Osteocyte (in vitro differentiated cells): ENCODE measurements at regions not wholly inside any gene's neighbourhood (a gene's known extent, or its start where the extent isn't known, plus 50 kb on each side); places are given as distances from the start of the nearest gene placed in this dataset.

Source experiments
- DNase-seq: peaks from one replicate; pipeline ENCODE4 v3.0.0; 2021; ENCODE audit warnings: mixed read lengths; ENCODE audit not compliant: unreplicated experiment; ENCODE audit errors: extremely low spot score
- H3K27ac Mint-ChIP-seq: one replicate; pipeline ENCODE4 v1.8.0; 2021; ENCODE audit warnings: mild to moderate bottlenecking, mixed read lengths; ENCODE audit not compliant: unreplicated experiment
- H3K27me3 Mint-ChIP-seq: one replicate; pipeline ENCODE4 v1.8.0; 2021; ENCODE audit warnings: mixed read lengths; ENCODE audit not compliant: unreplicated experiment
- H3K36me3 Mint-ChIP-seq: one replicate; pipeline ENCODE4 v1.8.0; 2021; ENCODE audit warnings: mixed read lengths; ENCODE audit not compliant: unreplicated experiment
- H3K4me1 Mint-ChIP-seq: one replicate; pipeline ENCODE4 v1.8.0; 2021; ENCODE audit warnings: mixed read lengths; ENCODE audit not compliant: unreplicated experiment
- H3K4me3 Mint-ChIP-seq: one replicate; pipeline ENCODE4 v1.8.0; 2021; ENCODE audit warnings: mild to moderate bottlenecking, moderate library complexity, mixed read lengths; ENCODE audit not compliant: unreplicated experiment
- H3K9me3 Mint-ChIP-seq: one replicate; pipeline ENCODE4 v1.8.0; 2021; ENCODE audit warnings: mixed read lengths; ENCODE audit not compliant: unreplicated experiment
- CTCF ChIP-seq: fragments of 200-600 bp; sonication (generic); IDR thresholded peaks from 2 replicates; pipeline ENCODE4 v1.5.0; 2021; ENCODE audit warnings: antibody characterized with exemption, mild to moderate bottlenecking, moderate library complexity

- no peak for DNase-seq
- Mint-ChIP-seq H3K27me3 (peaks cover 28% of the 10 kb centered on the region), H3K36me3 (no peaks in the 10 kb centered on the region), H3K9me3 (no peaks in the 10 kb centered on the region), H3K27ac (no peak overlapping the region), H3K4me3 (no peak overlapping the region), H3K4me1 (no peaks in the 10 kb centered on the region)
- no peak for TF ChIP-seq CTCF
These were observed 186.0 kb upstream of the WDFY3 start for GRCh38 chr4:85152480-85152879.

- Mint-ChIP-seq H3K4me3 (no peak overlapping the region), H3K9me3 (no peaks in the 10 kb centered on the region), H3K27ac (no peak overlapping the region), H3K36me3 (no peaks in the 10 kb centered on the region), H3K4me1 (no peaks in the 10 kb centered on the region), H3K27me3 (peaks cover 28% of the 10 kb centered on the region)
- TF ChIP-seq CTCF = no peak
- DNase-seq = no peak
These were observed 186.7 kb upstream of the WDFY3 start for GRCh38 chr4:85153221-85153620.

GRCh38 chr4:85154591-85154990, 188.1 kb upstream of the WDFY3 start:
- Mint-ChIP-seq H3K9me3 (no peaks in the 10 kb centered on the region), H3K36me3 (no peaks in the 10 kb centered on the region)

GRCh38 chr4:85165808-85166207, 199.3 kb upstream of the WDFY3 start:
- H3K36me3 Mint-ChIP-seq = no peaks in the 10 kb centered on the region
- no peak overlapping the region for H3K4me3 Mint-ChIP-seq
- no peaks in the 10 kb centered on the region for H3K9me3 Mint-ChIP-seq
- peaks cover 5% of the 10 kb centered on the region for H3K27me3 Mint-ChIP-seq
- DNase-seq = no peak
- no peak for TF ChIP-seq CTCF
- no peak overlapping the region for H3K27ac Mint-ChIP-seq
- H3K4me1 Mint-ChIP-seq = no peaks in the 10 kb centered on the region

More at GRCh38 chr4:85154591-85154990, 188.1 kb upstream of the WDFY3 start:
- no peak overlapping the region for H3K27ac Mint-ChIP-seq
- peaks cover 30% of the 10 kb centered on the region for H3K27me3 Mint-ChIP-seq
- no peak overlapping the region for H3K4me3 Mint-ChIP-seq
- DNase-seq = no peak
- H3K4me1 Mint-ChIP-seq = no peaks in the 10 kb centered on the region
- no peak for TF ChIP-seq CTCF

- H3K36me3 Mint-ChIP-seq = no peaks in the 10 kb centered on the region
These were observed 199.8 kb upstream of the WDFY3 start for GRCh38 chr4:85166318-85166717.

More at GRCh38 chr4:85166318-85166717, 199.8 kb upstream of the WDFY3 start:
- H3K4me3 Mint-ChIP-seq = no peak overlapping the region
- H3K9me3 Mint-ChIP-seq = no peaks in the 10 kb centered on the region
- H3K27ac Mint-ChIP-seq = no peak overlapping the region
- no peaks in the 10 kb centered on the region for H3K4me1 Mint-ChIP-seq
- peaks cover 5% of the 10 kb centered on the region for H3K27me3 Mint-ChIP-seq
- DNase-seq = no peak
- no peak for TF ChIP-seq CTCF
